Liver (tissue), 7 donors: ENCODE measurements at regions not wholly inside any gene's neighbourhood (a gene's known extent, or its start where the extent isn't known, plus 50 kb on each side); places are given as distances from the start of the nearest gene placed in this dataset.

Experiments
- DNase-seq: peaks from one replicate; pipeline ENCODE4 v3.0.0-alpha.2; 2017; ENCODE audit warnings: low spot score
- H3K27ac ChIP-seq, 2 donors: one replicate each; pipeline ENCODE4 v1.7.0; 2013; ENCODE audit warnings: inconsistent platforms in 2 of 2, low read length in 2 of 2, control low read depth in 1 of 2, low read depth in 1 of 2, mild to moderate bottlenecking in 1 of 2
- H3K27me3 ChIP-seq, 4 donors: one replicate each; pipeline versions ENCODE4 v1.6.1 to v1.7.0; 2013; ENCODE audit warnings: low read length in 3 of 4, inconsistent platforms in 1 of 4, mild to moderate bottlenecking in 1 of 4, moderate library complexity in 1 of 4; ENCODE audit not compliant: control insufficient read depth in 4 of 4, insufficient read depth in 4 of 4
- H3K36me3 ChIP-seq, 4 donors: one replicate each; pipeline versions ENCODE4 v1.6.1 to v1.7.0; 2013; ENCODE audit warnings: low read length in 3 of 4, mild to moderate bottlenecking in 3 of 4, low read depth in 1 of 4, moderate library complexity in 1 of 4; ENCODE audit not compliant: control insufficient read depth in 4 of 4, insufficient read depth in 3 of 4
- H3K4me1 ChIP-seq, 4 donors: one replicate each; pipeline versions ENCODE4 v1.6.1 to v1.7.0; 2013; ENCODE audit warnings: low read length in 3 of 4, mild to moderate bottlenecking in 3 of 4, moderate library complexity in 1 of 4; ENCODE audit not compliant: control insufficient read depth in 4 of 4, insufficient read depth in 4 of 4
- H3K4me3 ChIP-seq, 3 donors: one replicate each; pipeline versions ENCODE4 v1.6.1 to v1.7.0; 2013; ENCODE audit warnings: low read length in 3 of 3, control low read depth in 1 of 3, low read depth in 1 of 3, mild to moderate bottlenecking in 1 of 3
- H3K9ac ChIP-seq, 2 donors: one replicate each; pipeline ENCODE4 v1.7.0; 2013; ENCODE audit warnings: low read length in 2 of 2, mild to moderate bottlenecking in 2 of 2, moderate library complexity in 2 of 2, control low read depth in 1 of 2, low read depth in 1 of 2
- H3K9me3 ChIP-seq, 4 donors: one replicate each; pipeline versions ENCODE4 v1.6.1 to v1.7.0; 2013; ENCODE audit warnings: low read length in 3 of 4; ENCODE audit not compliant: control insufficient read depth in 4 of 4
- ATF3 ChIP-seq: IDR thresholded peaks from 2 replicates; pipeline ENCODE4 v1.6.1; 2016; ENCODE audit warnings: antibody characterized with exemption
- EGR1 ChIP-seq, 2 donors: IDR thresholded peaks; 2 replicates each; pipeline ENCODE4 v1.6.1; 2016 to 2018; ENCODE audit warnings: antibody characterized with exemption in 2 of 2, low read depth in 2 of 2
- FOXA2 ChIP-seq: IDR thresholded peaks from 2 replicates; pipeline ENCODE4 v1.6.1; 2016; ENCODE audit warnings: antibody characterized with exemption
- GABPA ChIP-seq, 2 donors: IDR thresholded peaks in 1 of 2; conservative IDR thresholded peaks in 1 of 2; 2 replicates each; pipeline ENCODE4 v1.6.1; 2016; ENCODE audit warnings: antibody characterized with exemption in 2 of 2, mild to moderate bottlenecking in 1 of 2, moderate library complexity in 1 of 2
- HNF4A ChIP-seq, 2 donors: conservative IDR thresholded peaks; 2 replicates each; pipeline ENCODE4 v1.6.1; 2016; ENCODE audit warnings: antibody characterized with exemption in 2 of 2, mild to moderate bottlenecking in 2 of 2
- HNF4G ChIP-seq: IDR thresholded peaks from 2 replicates; pipeline ENCODE4 v1.6.1; 2016; ENCODE audit warnings: antibody characterized with exemption
- JUND ChIP-seq, 2 donors: IDR thresholded peaks; 2 replicates each; pipeline ENCODE4 v1.6.1; 2016; ENCODE audit warnings: antibody characterized with exemption in 2 of 2
- NR2F2 ChIP-seq: IDR thresholded peaks from 2 replicates; pipeline ENCODE4 v1.6.1; 2016; ENCODE audit warnings: antibody characterized with exemption
- RAD21 ChIP-seq, 2 donors: IDR thresholded peaks; 2 replicates each; pipeline ENCODE4 v1.6.1; 2016; ENCODE audit warnings: antibody characterized with exemption in 2 of 2, mild to moderate bottlenecking in 2 of 2
- RXRA ChIP-seq, 2 donors: IDR thresholded peaks; 2 replicates each; pipeline ENCODE4 v1.6.1; 2017 to 2018; ENCODE audit warnings: antibody characterized with exemption in 2 of 2, mild to moderate bottlenecking in 1 of 2
- YY1 ChIP-seq: IDR thresholded peaks from 2 replicates; pipeline ENCODE4 v1.6.1; 2016; ENCODE audit warnings: antibody characterized with exemption, mild to moderate bottlenecking
- ZBTB33 ChIP-seq: IDR thresholded peaks from 2 replicates; pipeline ENCODE4 v1.6.1; 2016; ENCODE audit warnings: antibody characterized with exemption
- WGBS: extraction: QIAGEN DNeasy Blood & Tissue Kit; methylation state at CpG from one replicate; pipeline ENCODE4 v1.1.7; 2013; 5-methylcytosine and 5-hydroxymethylcytosine counted together
- donor health status: healthy.
- donor health status: healthy.
- donor health status: healthy.
- donor health status: healthy.

GRCh38 chr1:61585714-61586113 lies 139.2 kb downstream of the TM2D1 start:
- Histone ChIP-seq H3K4me3 (no peak overlapping the region), H3K4me1 (no peaks in the 10 kb centered on the region), H3K9ac (no peak overlapping the region), H3K36me3 (no peaks in the 10 kb centered on the region), H3K27ac (no peak overlapping the region), H3K27me3 (no peaks in the 10 kb centered on the region), H3K9me3 (no peaks in the 10 kb centered on the region)
- no peak for TF ChIP-seq JUND (IDR thresholded peaks at IDR 0.05)
- no peak for TF ChIP-seq NR2F2
- no peak for TF ChIP-seq HNF4G
- TF ChIP-seq HNF4A (conservative IDR thresholded peaks at IDR 0.05) = no peak
- no peak for DNase-seq
- 89% methylated on average over 7 of the region's 7 CpGs for WGBS

GRCh38 chr1:61583703-61584102 lies 141.2 kb downstream of the TM2D1 start:
- no peak overlapping the region for H3K4me3 ChIP-seq
- H3K9me3 ChIP-seq = no peaks in the 10 kb centered on the region
- H3K27me3 ChIP-seq = no peaks in the 10 kb centered on the region
- H3K9ac ChIP-seq = no peak overlapping the region
- WGBS = 76% methylated on average over 2 of the region's 2 CpGs
- no peaks in the 10 kb centered on the region for H3K36me3 ChIP-seq
- H3K27ac ChIP-seq = no peak overlapping the region
- TF ChIP-seq RAD21 (IDR thresholded peaks at IDR 0.05) = no peak
- no peak for TF ChIP-seq HNF4G
- no peak for TF ChIP-seq EGR1 (IDR thresholded peaks at IDR 0.05; ENCODE audit: low read depth in 2 of 2)
- TF ChIP-seq RXRA (IDR thresholded peaks at IDR 0.05) = no peak
- no peak for TF ChIP-seq HNF4A (conservative IDR thresholded peaks at IDR 0.05)
- no peak for TF ChIP-seq GABPA (IDR thresholded peaks at IDR 0.05 in 1 of 2, conservative IDR thresholded peaks at IDR 0.05 in 1 of 2)
- TF ChIP-seq FOXA2 = no peak
- no peaks in the 10 kb centered on the region for H3K4me1 ChIP-seq
- DNase-seq = no peak

- Histone ChIP-seq H3K4me3 (no peak overlapping the region), H3K4me1 (no peaks in the 10 kb centered on the region), H3K9ac (no peak overlapping the region), H3K36me3 (no peaks in the 10 kb centered on the region), H3K27ac (no peak overlapping the region), H3K27me3 (no peaks in the 10 kb centered on the region), H3K9me3 (no peaks in the 10 kb centered on the region)
- no peak for DNase-seq
- WGBS = 78% methylated on average over 2 of the region's 2 CpGs
- TF ChIP-seq ATF3 = no peak
- TF ChIP-seq FOXA2 = no peak
- TF ChIP-seq JUND (IDR thresholded peaks at IDR 0.05) = no peak
- TF ChIP-seq YY1 = no peak
- TF ChIP-seq RXRA (IDR thresholded peaks at IDR 0.05) = no peak
- TF ChIP-seq ZBTB33 = no peak
Observed at GRCh38 chr1:61581251-61581650, 143.7 kb downstream of the TM2D1 start.

GRCh38 chr1:61580417-61580816 lies 144.5 kb downstream of the TM2D1 start:
- H3K4me1 ChIP-seq = no peaks in the 10 kb centered on the region
- no peak overlapping the region for H3K4me3 ChIP-seq
- no peak for TF ChIP-seq FOXA2
- DNase-seq = no peak
- WGBS = 90% methylated on average over 2 of the region's 2 CpGs
- no peaks in the 10 kb centered on the region for H3K9me3 ChIP-seq
- H3K36me3 ChIP-seq = no peaks in the 10 kb centered on the region
- no peak overlapping the region for H3K27ac ChIP-seq
- no peak overlapping the region for H3K9ac ChIP-seq
- no peaks in the 10 kb centered on the region for H3K27me3 ChIP-seq
